ENCODE measurements at regions not wholly inside any gene's neighbourhood (a gene's known extent, or its start where the extent isn't known, plus 50 kb on each side); places are given as distances from the start of the nearest gene placed in this dataset.
"Not testable (repeated sequence)": the region's sequence is repeated elsewhere in the genome, so short reads cannot be mapped to it uniquely, and the experiment has no call there.

DNA sequence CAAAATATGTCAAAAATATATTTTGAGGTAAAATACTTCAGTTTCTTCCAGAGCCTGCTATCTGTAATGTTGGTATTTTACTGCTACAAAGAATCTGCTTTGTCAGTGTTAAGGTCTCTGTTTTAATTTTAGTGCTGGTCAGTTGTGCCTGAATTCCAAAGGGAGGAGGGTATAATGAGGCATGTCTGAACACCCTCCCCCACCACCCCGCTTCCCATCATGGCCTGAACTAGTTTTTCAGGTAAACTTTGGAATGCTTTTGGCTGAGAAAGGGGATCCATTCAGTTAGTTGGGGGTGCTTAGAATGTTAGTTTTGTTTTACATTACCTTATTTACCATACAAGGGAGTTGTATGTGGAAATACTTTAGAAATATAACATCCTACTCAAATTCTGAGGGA lies 158.5 kb downstream of the MID1IP1 start:
- ATAC-seq (no peak), DNase-seq (no peak), FAIRE-seq (no peak)
- Histone ChIP-seq H3K36me3 (no peaks in the 10 kb centered on the region), H3K4me1 (no peaks in the 10 kb centered on the region), H3K4me3 (no peak overlapping the region), H3K9me3 (no peaks in the 10 kb centered on the region), H3K27me3 (no peaks in the 10 kb centered on the region), H3K27ac (no peak overlapping the region)
- WGBS, 2 donors, result 43 to 80% methylated on average over 1 of the region's 1 CpG
- intact Hi-C loops (cut with DNase I), result no loop called here
- TF ChIP-seq, protein P1, sequence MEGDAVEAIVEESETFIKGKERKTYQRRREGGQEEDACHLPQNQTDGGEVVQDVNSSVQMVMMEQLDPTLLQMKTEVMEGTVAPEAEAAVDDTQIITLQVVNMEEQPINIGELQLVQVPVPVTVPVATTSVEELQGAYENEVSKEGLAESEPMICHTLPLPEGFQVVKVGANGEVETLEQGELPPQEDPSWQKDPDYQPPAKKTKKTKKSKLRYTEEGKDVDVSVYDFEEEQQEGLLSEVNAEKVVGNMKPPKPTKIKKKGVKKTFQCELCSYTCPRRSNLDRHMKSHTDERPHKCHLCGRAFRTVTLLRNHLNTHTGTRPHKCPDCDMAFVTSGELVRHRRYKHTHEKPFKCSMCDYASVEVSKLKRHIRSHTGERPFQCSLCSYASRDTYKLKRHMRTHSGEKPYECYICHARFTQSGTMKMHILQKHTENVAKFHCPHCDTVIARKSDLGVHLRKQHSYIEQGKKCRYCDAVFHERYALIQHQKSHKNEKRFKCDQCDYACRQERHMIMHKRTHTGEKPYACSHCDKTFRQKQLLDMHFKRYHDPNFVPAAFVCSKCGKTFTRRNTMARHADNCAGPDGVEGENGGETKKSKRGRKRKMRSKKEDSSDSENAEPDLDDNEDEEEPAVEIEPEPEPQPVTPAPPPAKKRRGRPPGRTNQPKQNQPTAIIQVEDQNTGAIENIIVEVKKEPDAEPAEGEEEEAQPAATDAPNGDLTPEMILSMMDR (IDR thresholded peaks at IDR 0.05), result no peak

DNA sequence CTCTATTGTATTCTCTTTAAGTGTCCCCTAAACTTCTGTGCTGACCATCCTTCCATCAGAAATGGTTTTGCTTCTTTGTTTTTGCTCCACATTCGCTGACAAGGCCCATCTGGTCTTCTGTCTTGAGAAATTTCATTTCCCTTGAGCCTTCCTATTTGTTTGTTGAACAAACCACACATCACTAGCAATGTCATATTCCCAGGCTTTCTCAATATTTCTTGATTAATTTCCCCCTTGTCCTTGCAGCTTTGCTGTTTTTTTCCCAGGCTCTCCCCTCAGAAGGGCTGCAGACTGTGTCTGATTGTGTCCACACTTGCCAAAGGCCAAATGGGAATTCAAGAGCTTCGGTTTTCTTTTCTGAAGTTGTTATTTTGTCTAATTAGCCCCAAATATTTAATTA lies 158.9 kb downstream of the MID1IP1 start:
- no peak overlapping the region for H3K4me3 ChIP-seq
- H3K9me3 ChIP-seq, result no peaks in the 10 kb centered on the region
- intact Hi-C loops (cut with DNase I), result no loop called here
- TF ChIP-seq, protein P1 (IDR thresholded peaks at IDR 0.05), result no peak
- H3K36me3 ChIP-seq, result no peaks in the 10 kb centered on the region
- ATAC-seq, result no peak
- H3K4me1 ChIP-seq, result no peaks in the 10 kb centered on the region
- H3K27me3 ChIP-seq, result no peaks in the 10 kb centered on the region
- no peak overlapping the region for H3K27ac ChIP-seq
- FAIRE-seq, result no peak
- no peak for DNase-seq
- WGBS, 2 donors, result 62 to 63% methylated on average over 2 of the region's 2 CpGs

DNA sequence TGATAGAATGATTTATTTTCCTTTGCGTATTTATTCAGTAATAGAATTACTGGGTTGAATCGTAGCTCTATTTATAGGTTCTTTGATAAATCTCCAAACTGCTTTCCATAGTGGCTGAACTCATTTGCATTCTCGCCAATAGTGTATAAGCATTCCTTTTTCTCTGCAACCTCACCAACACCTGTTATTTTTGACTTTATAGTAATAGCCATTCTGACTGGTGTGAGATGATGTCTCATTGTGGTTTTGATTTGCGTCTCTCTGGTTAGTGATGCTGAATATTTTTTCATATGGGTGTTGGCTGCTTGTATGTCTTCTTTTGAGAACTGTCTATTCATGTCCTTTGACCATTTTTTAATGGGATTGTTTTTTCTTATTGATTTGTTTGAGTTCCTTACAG lies 160.7 kb downstream of the MID1IP1 start:
- intact Hi-C loops (cut with DNase I), result no loop called here
- no peak for DNase-seq
- TF ChIP-seq, protein P1 (IDR thresholded peaks at IDR 0.05), result no peak
- no peak for ATAC-seq
- peak; percentile 80 for FAIRE-seq
- WGBS, 2 donors, result 80 to 89% methylated on average over 4 of the region's 4 CpGs
- no peak overlapping the region for H3K4me3 ChIP-seq
- no peaks in the 10 kb centered on the region for H3K27me3 ChIP-seq
- H3K9me3 ChIP-seq, result no peaks in the 10 kb centered on the region
- no peaks in the 10 kb centered on the region for H3K4me1 ChIP-seq
- H3K27ac ChIP-seq, result no peak overlapping the region
- no peaks in the 10 kb centered on the region for H3K36me3 ChIP-seq

DNA sequence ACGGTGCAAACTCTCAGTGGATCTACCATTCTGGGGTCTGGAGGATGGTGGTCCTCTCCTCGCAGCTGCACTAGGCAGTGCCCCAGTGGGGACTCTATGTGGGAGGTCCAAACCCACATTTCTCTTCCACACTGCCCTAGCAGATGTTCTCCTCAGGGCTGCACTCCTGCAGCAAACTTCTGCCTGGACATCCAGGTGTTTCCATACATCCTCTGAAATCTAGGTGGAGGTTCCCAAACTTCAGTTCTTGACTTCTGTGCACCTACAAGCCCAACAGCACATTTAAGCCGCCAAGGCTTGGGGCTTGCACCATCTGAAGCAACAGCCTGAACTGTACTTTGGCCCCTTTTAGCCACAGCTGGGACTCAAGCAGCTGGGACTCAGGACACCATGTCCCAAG lies 162.0 kb downstream of the MID1IP1 start:
- DNase-seq; H3K27me3 ChIP-seq; H3K4me1 ChIP-seq; H3K9me3 ChIP-seq; ATAC-seq; intact Hi-C loops (cut with DNase I); H3K27ac ChIP-seq; FAIRE-seq; H3K36me3 ChIP-seq; H3K4me3 ChIP-seq: not testable (repeated sequence)
- WGBS, 2 donors, result 78 to 97% methylated on average over 3 of the region's 3 CpGs

DNA sequence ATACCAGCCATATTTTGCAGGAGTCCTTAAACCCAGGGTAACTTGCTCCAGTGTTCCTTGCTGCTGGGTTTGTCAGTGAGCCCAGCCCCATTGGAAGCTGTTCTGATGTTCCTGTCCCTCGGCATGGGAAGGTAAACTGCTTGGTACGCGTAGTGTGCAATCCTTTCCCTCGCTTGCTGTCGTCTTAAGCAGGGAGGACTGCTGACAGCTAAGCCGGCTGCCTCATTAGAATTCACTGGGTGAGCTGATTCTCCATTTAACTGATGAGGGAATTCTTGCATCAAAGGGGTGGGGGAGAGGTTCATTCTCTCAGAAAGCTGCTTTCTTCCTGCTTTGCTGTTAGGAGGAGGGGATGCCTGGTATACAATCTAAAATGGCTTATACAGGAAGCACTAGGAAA lies 164.6 kb downstream of the MID1IP1 start:
- H3K4me1 ChIP-seq, result no peaks in the 10 kb centered on the region

More for the DNA sequence above, 164.6 kb downstream of the MID1IP1 start:
- FAIRE-seq, result no peak
- WGBS, 2 donors, result 69 to 95% methylated on average over 6 of the region's 6 CpGs
- H3K4me3 ChIP-seq, result no peak overlapping the region
- intact Hi-C loops (cut with DNase I), result no loop called here
- DNase-seq, result no peak
- TF ChIP-seq, protein P1 (IDR thresholded peaks at IDR 0.05), result no peak
- no peak for ATAC-seq
- peaks cover 0 to 8% (median 0%) of the 10 kb centered on the region in 4 donors for H3K27me3 ChIP-seq
- H3K36me3 ChIP-seq, result no peaks in the 10 kb centered on the region
- no peak overlapping the region for H3K27ac ChIP-seq
- H3K9me3 ChIP-seq, result no peaks in the 10 kb centered on the region
